ENCODE measurements at regions not wholly inside any gene's neighbourhood (a gene's known extent, or its start where the extent isn't known, plus 50 kb on each side); places are given as distances from the start of the nearest gene placed in this dataset.
"Not testable (repeated sequence)": the region's sequence is repeated elsewhere in the genome, so short reads cannot be mapped to it uniquely, and the experiment has no call there.

GRCh38 chr18:41059126-41059415 is 896.0 kb upstream of the PIK3C3 start:
- Histone ChIP-seq H3K9me3 (no peaks in the 10 kb centered on the region), H3K36me3 (no peaks in the 10 kb centered on the region), H3K4me1 (no peaks in the 10 kb centered on the region), H3K4me3 (no peak overlapping the region), H3K27ac (no peak overlapping the region), H3K27me3 (no peaks in the 10 kb centered on the region)
- TF ChIP-seq CTCF (IDR thresholded peaks at IDR 0.05): no peak
- TF ChIP-seq POLR2A (IDR thresholded peaks at IDR 0.05): no peak
- ATAC-seq (no peak), DNase-seq (no peak)
- WGBS (ENCODE audit: insufficient coverage, low coverage, low lambda C conversion rate, missing lambda C conversion rate): 6% methylated on average over 1 of the region's 1 CpG
- intact Hi-C loops (cut with DNase I): no loop called here

GRCh38 chr18:41058351-41059125 is 896.5 kb upstream of the PIK3C3 start:
- no peak for TF ChIP-seq CTCF (IDR thresholded peaks at IDR 0.05)
- TF ChIP-seq POLR2A (IDR thresholded peaks at IDR 0.05): no peak
- intact Hi-C loops (cut with DNase I): no loop called here
- WGBS (ENCODE audit: insufficient coverage, low coverage, low lambda C conversion rate, missing lambda C conversion rate): 55% methylated on average over 9 of the region's 9 CpGs

GRCh38 chr18:41052625-41053024 is 902.4 kb upstream of the PIK3C3 start:
- intact Hi-C loops (cut with DNase I): no loop called here
- TF ChIP-seq POLR2A (IDR thresholded peaks at IDR 0.05): no peak
- TF ChIP-seq CTCF (IDR thresholded peaks at IDR 0.05): no peak
- no peak for ATAC-seq

More at GRCh38 chr18:41058351-41059125, 896.5 kb upstream of the PIK3C3 start:
- Histone ChIP-seq H3K27ac (no peak overlapping the region), H3K27me3 (no peaks in the 10 kb centered on the region), H3K4me1 (no peaks in the 10 kb centered on the region), H3K9me3 (no peaks in the 10 kb centered on the region), H3K36me3 (no peaks in the 10 kb centered on the region), H3K4me3 (no peak overlapping the region)
- DNase-seq: no peak
- ATAC-seq: no peak

GRCh38 chr18:41046250-41046649 is 908.8 kb upstream of the PIK3C3 start:
- H3K9me3 ChIP-seq; H3K4me3 ChIP-seq; H3K27me3 ChIP-seq; intact Hi-C loops (cut with DNase I); H3K36me3 ChIP-seq; ATAC-seq; H3K27ac ChIP-seq; DNase-seq; H3K4me1 ChIP-seq: not testable (repeated sequence)
- WGBS (ENCODE audit: insufficient coverage, low coverage, low lambda C conversion rate, missing lambda C conversion rate): 80% methylated on average over 16 of the region's 16 CpGs

More at GRCh38 chr18:41052625-41053024, 902.4 kb upstream of the PIK3C3 start:
- H3K27me3 ChIP-seq: no peaks in the 10 kb centered on the region
- DNase-seq: no peak
- H3K9me3 ChIP-seq: no peaks in the 10 kb centered on the region
- H3K4me1 ChIP-seq: no peaks in the 10 kb centered on the region
- H3K27ac ChIP-seq: no peak overlapping the region
- no peak overlapping the region for H3K4me3 ChIP-seq
- 64% methylated on average over 3 of the region's 3 CpGs for WGBS (ENCODE audit: insufficient coverage, low coverage, low lambda C conversion rate, missing lambda C conversion rate)
- H3K36me3 ChIP-seq: no peaks in the 10 kb centered on the region

GRCh38 chr18:41043876-41044275 is 911.2 kb upstream of the PIK3C3 start:
- Histone ChIP-seq H3K4me1 (no peaks in the 10 kb centered on the region), H3K27ac (no peak overlapping the region), H3K9me3 (no peaks in the 10 kb centered on the region), H3K36me3 (no peaks in the 10 kb centered on the region), H3K27me3 (no peaks in the 10 kb centered on the region), H3K4me3 (no peak overlapping the region)
- DNase-seq (no peak), ATAC-seq (no peak)
- WGBS (ENCODE audit: insufficient coverage, low coverage, low lambda C conversion rate, missing lambda C conversion rate): 48% methylated on average over 4 of the region's 4 CpGs
- intact Hi-C loops (cut with DNase I): no loop called here
- TF ChIP-seq POLR2A (IDR thresholded peaks at IDR 0.05) (no peak), CTCF (IDR thresholded peaks at IDR 0.05) (no peak)
